ENCODE measurements at regions not wholly inside any gene's neighbourhood (a gene's known extent, or its start where the extent isn't known, plus 50 kb on each side); places are given as distances from the start of the nearest gene placed in this dataset.
"Not testable (repeated sequence)": the region's sequence is repeated elsewhere in the genome, so short reads cannot be mapped to it uniquely, and the experiment has no call there.

GRCh38 chr5:18797222-18797621, 1163.0 kb downstream of the TAF11L14 start:
- Histone ChIP-seq H3K36me3 (no peaks in the 10 kb centered on the region), H3K27me3 (no peaks in the 10 kb centered on the region), H3K27ac (no peak overlapping the region), H3K9me3 (no peaks in the 10 kb centered on the region), H3K4me1 (no peaks in the 10 kb centered on the region), H3K4me3 (no peak overlapping the region)
- no peak for TF ChIP-seq POLR2A (IDR thresholded peaks at IDR 0.05)
- no peak for TF ChIP-seq POLR2AphosphoS5 (IDR thresholded peaks at IDR 0.05; ENCODE audit: insufficient read depth in 1 of 2, low read depth in 1 of 2)
- TF ChIP-seq CTCF (IDR thresholded peaks at IDR 0.05) = no peak
- DNase-seq (ENCODE audit: extremely low spot score in 2 of 2) = no peak
- intact Hi-C loops (cut with DNase I) = no loop called here

- no peak overlapping the region for H3K27ac ChIP-seq
- no peaks in the 10 kb centered on the region for H3K27me3 ChIP-seq
- H3K4me3 ChIP-seq = no peak overlapping the region
- no peaks in the 10 kb centered on the region for H3K9me3 ChIP-seq
- no peaks in the 10 kb centered on the region for H3K4me1 ChIP-seq
- intact Hi-C loops (cut with DNase I) = no loop called here
- no peak for TF ChIP-seq CTCF (IDR thresholded peaks at IDR 0.05)
- TF ChIP-seq POLR2A (IDR thresholded peaks at IDR 0.05) = no peak
- no peak for TF ChIP-seq POLR2AphosphoS5 (IDR thresholded peaks at IDR 0.05; ENCODE audit: insufficient read depth in 1 of 2, low read depth in 1 of 2)
- no peak for DNase-seq (ENCODE audit: extremely low spot score in 2 of 2)
- no peaks in the 10 kb centered on the region for H3K36me3 ChIP-seq
These were observed 1163.8 kb downstream of the TAF11L14 start for GRCh38 chr5:18798058-18798457.

- H3K9me3 ChIP-seq = no peaks in the 10 kb centered on the region
- no peaks in the 10 kb centered on the region for H3K36me3 ChIP-seq
- no peak for DNase-seq (ENCODE audit: extremely low spot score in 2 of 2)
- no peaks in the 10 kb centered on the region for H3K4me1 ChIP-seq
- H3K4me3 ChIP-seq = no peak overlapping the region
- no peak for TF ChIP-seq POLR2A (IDR thresholded peaks at IDR 0.05)
- no peak for TF ChIP-seq CTCF (IDR thresholded peaks at IDR 0.05)
- TF ChIP-seq POLR2AphosphoS5 (IDR thresholded peaks at IDR 0.05; ENCODE audit: insufficient read depth in 1 of 2, low read depth in 1 of 2) = no peak
- no peak overlapping the region for H3K27ac ChIP-seq
- intact Hi-C loops (cut with DNase I) = no loop called here
- H3K27me3 ChIP-seq = no peaks in the 10 kb centered on the region
These were observed 1165.3 kb downstream of the TAF11L14 start for GRCh38 chr5:18799482-18800128.

GRCh38 chr5:18800293-18801025, 1166.2 kb downstream of the TAF11L14 start:
- Histone ChIP-seq H3K9me3 (no peaks in the 10 kb centered on the region), H3K4me3 (no peak overlapping the region), H3K4me1 (no peaks in the 10 kb centered on the region), H3K36me3 (no peaks in the 10 kb centered on the region), H3K27ac (no peak overlapping the region), H3K27me3 (no peaks in the 10 kb centered on the region)
- TF ChIP-seq CTCF (IDR thresholded peaks at IDR 0.05) (no peak), POLR2AphosphoS5 (IDR thresholded peaks at IDR 0.05; ENCODE audit: insufficient read depth in 1 of 2, low read depth in 1 of 2) (no peak), POLR2A (IDR thresholded peaks at IDR 0.05) (no peak)
- intact Hi-C loops (cut with DNase I) = no loop called here
- no peak for DNase-seq (ENCODE audit: extremely low spot score in 2 of 2)

GRCh38 chr5:18801413-18801812, 1167.2 kb downstream of the TAF11L14 start:
- H3K4me3 ChIP-seq; DNase-seq (ENCODE audit: extremely low spot score in 2 of 2); H3K4me1 ChIP-seq; H3K9me3 ChIP-seq; intact Hi-C loops (cut with DNase I); H3K36me3 ChIP-seq; H3K27me3 ChIP-seq; H3K27ac ChIP-seq: not testable (repeated sequence)

All from vagina (tissue), 2 donors.